ENCODE measurements at regions not wholly inside any gene's neighbourhood (a gene's known extent, or its start where the extent isn't known, plus 50 kb on each side); places are given as distances from the start of the nearest gene placed in this dataset.

DNA sequence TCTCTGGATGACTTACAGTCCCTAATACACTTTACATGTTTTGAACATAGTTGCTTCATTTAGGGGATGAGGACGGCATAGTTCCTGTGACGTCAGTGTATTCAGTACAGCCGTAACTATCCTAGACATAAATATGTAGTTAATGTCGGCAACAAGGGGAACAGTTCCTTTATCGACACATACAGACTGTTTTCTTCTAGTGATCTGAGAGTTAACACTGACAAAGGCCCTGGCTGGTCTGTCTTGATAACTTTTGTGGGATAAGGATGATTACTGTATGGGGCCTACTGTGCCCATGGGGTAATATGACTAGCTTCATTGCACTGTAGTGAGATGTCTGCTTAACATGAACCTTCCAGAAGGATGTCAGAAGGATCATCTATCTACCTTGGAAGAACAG is 131.2 kb downstream of the ZNF518B start:
- H2BK12ac ChIP-seq (ENCODE audit: insufficient read length, low read depth, low read length): no peak overlapping the region
- TF ChIP-seq, protein P1, sequence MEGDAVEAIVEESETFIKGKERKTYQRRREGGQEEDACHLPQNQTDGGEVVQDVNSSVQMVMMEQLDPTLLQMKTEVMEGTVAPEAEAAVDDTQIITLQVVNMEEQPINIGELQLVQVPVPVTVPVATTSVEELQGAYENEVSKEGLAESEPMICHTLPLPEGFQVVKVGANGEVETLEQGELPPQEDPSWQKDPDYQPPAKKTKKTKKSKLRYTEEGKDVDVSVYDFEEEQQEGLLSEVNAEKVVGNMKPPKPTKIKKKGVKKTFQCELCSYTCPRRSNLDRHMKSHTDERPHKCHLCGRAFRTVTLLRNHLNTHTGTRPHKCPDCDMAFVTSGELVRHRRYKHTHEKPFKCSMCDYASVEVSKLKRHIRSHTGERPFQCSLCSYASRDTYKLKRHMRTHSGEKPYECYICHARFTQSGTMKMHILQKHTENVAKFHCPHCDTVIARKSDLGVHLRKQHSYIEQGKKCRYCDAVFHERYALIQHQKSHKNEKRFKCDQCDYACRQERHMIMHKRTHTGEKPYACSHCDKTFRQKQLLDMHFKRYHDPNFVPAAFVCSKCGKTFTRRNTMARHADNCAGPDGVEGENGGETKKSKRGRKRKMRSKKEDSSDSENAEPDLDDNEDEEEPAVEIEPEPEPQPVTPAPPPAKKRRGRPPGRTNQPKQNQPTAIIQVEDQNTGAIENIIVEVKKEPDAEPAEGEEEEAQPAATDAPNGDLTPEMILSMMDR (conservative IDR thresholded peaks at IDR 0.05): no peak
- DNase-seq: no peak
- no peak overlapping the region for H4K5ac ChIP-seq (ENCODE audit: insufficient read length, low read depth, low read length)
- Mint-ChIP-seq H3K4me1 (no peaks in the 10 kb centered on the region), H3K27me3 (ENCODE audit: low read depth) (peaks cover 9% of the 10 kb centered on the region; the same call in 1 of the 2 replicates), H3K9me3 (no peaks in the 10 kb centered on the region), H3K4me3 (no peak overlapping the region), H3K36me3 (ENCODE audit: insufficient read depth in 1 of 3, low read depth in 3 of 3) (no peaks in the 10 kb centered on the region), H3K27ac (no peak overlapping the region)
- H3K27ac ChIP-seq (ENCODE audit: insufficient read length, low read depth, low read length): no peak overlapping the region
- no peaks in the 10 kb centered on the region for H3K23me2 ChIP-seq (ENCODE audit: insufficient read length, low read depth, low read length, poor library complexity, severe bottlenecking)
- no peak overlapping the region for H3K4ac ChIP-seq (ENCODE audit: low read depth, low read length)
- H3K27me3 ChIP-seq (ENCODE audit: insufficient read depth, low read length): no peaks in the 10 kb centered on the region; the same call in 1 of the 2 replicates
- H2BK20ac ChIP-seq (ENCODE audit: low read depth, low read length, poor library complexity, severe bottlenecking): no peak overlapping the region
- H3K79me2 ChIP-seq (ENCODE audit: insufficient read depth, low read length): no peaks in the 10 kb centered on the region
- H4K8ac ChIP-seq (replicated peaks; ENCODE audit: insufficient read length, low read depth, low read length): no peak overlapping the region
- H3K9me3 ChIP-seq (ENCODE audit: control insufficient read depth, low read depth, low read length): no peaks in the 10 kb centered on the region
- H3K79me1 ChIP-seq (ENCODE audit: insufficient read depth, low read depth, low read length, poor library complexity, severe bottlenecking): no peaks in the 10 kb centered on the region
- H3K9ac ChIP-seq (ENCODE audit: extremely low read depth, insufficient read length, low read length): no peak overlapping the region
- H4K91ac ChIP-seq (ENCODE audit: insufficient read length, low read depth, low read length): no peak overlapping the region
- H4K20me1 ChIP-seq (ENCODE audit: control insufficient read depth, insufficient read depth, insufficient read length): no peaks in the 10 kb centered on the region
- no peak overlapping the region for H3K18ac ChIP-seq (ENCODE audit: insufficient read length, low read depth, low read length)
- H3K14ac ChIP-seq (ENCODE audit: insufficient read depth, low read length): no peak overlapping the region
- H3K4me2 ChIP-seq (ENCODE audit: insufficient read depth, insufficient read length, low read length): no peak overlapping the region
- H3K23ac ChIP-seq (ENCODE audit: insufficient read length, low read depth, low read length): no peak overlapping the region
- H3K56ac ChIP-seq (ENCODE audit: insufficient read length, low read depth, low read length): no peak overlapping the region
- no CpG with 5 or more reads among the region's 5 CpGs for WGBS (ENCODE audit: extremely low coverage, insufficient read length, low lambda C conversion rate)
- no peak overlapping the region for H2BK15ac ChIP-seq (ENCODE audit: low read depth, low read length)
- H2AFZ ChIP-seq (ENCODE audit: low read length): no peak overlapping the region
- no peak overlapping the region for H2AK5ac ChIP-seq (ENCODE audit: insufficient read length, low read length)
- no peaks in the 10 kb centered on the region for H3K4me1 ChIP-seq (ENCODE audit: insufficient read depth, low read length)
- no peak overlapping the region for H2BK120ac ChIP-seq (ENCODE audit: low read depth, low read length, poor library complexity, severe bottlenecking)
- H3T11ph ChIP-seq (ENCODE audit: low read length): no peak overlapping the region
- no peak overlapping the region for H2BK5ac ChIP-seq (ENCODE audit: insufficient read length, low read length)
